ENCODE measurements at regions not wholly inside any gene's neighbourhood (a gene's known extent, or its start where the extent isn't known, plus 50 kb on each side); places are given as distances from the start of the nearest gene placed in this dataset.

GRCh38 chr2:96430394-96430988 lies 74.7 kb downstream of the NEURL3 start:
- Histone ChIP-seq H3K36me3 (no peaks in the 10 kb centered on the region), H3K4me1 (peaks cover 0 to 4% of the 10 kb centered on the region in 2 donors), H3K27me3 (no peaks in the 10 kb centered on the region), H3K9me3 (no peaks in the 10 kb centered on the region), H3K4me3 (replicated peaks in 1 of 3) (no peak overlapping the region), H3K27ac (no peak overlapping the region)
- WGBS, 2 donors = 94 to 95% methylated on average over 2 to 4 of the region's 4 CpGs
- intact Hi-C loops (cut with DNase I) = no loop called here
- no peak for DNase-seq
- TF ChIP-seq, protein P1, sequence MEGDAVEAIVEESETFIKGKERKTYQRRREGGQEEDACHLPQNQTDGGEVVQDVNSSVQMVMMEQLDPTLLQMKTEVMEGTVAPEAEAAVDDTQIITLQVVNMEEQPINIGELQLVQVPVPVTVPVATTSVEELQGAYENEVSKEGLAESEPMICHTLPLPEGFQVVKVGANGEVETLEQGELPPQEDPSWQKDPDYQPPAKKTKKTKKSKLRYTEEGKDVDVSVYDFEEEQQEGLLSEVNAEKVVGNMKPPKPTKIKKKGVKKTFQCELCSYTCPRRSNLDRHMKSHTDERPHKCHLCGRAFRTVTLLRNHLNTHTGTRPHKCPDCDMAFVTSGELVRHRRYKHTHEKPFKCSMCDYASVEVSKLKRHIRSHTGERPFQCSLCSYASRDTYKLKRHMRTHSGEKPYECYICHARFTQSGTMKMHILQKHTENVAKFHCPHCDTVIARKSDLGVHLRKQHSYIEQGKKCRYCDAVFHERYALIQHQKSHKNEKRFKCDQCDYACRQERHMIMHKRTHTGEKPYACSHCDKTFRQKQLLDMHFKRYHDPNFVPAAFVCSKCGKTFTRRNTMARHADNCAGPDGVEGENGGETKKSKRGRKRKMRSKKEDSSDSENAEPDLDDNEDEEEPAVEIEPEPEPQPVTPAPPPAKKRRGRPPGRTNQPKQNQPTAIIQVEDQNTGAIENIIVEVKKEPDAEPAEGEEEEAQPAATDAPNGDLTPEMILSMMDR (IDR thresholded peaks at IDR 0.05) = no peak
- TF ChIP-seq POLR2A (IDR thresholded peaks at IDR 0.05) = no peak

DNA sequence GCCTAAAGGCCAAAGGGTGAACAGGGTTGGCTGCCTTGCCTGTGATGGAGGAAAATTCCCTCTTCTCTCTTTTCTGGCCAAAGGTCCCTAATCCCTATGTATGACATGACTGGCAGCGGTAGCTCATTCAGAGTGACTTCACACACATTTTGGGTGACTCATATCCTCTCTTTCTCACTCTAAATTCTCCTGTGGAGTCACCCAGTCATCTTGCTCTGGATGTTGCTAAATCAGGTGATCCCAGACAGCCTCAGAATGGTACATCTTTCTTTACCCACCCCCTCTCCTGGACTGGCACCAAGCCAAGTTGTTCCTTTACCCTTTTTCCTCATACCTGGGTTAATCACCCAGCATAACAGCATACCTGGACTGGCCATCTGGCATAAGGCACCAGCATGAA lies 77.2 kb downstream of the NEURL3 start:
- TF ChIP-seq, protein P1 (IDR thresholded peaks at IDR 0.05) = no peak
- TF ChIP-seq POLR2A (IDR thresholded peaks at IDR 0.05) = no peak
- Histone ChIP-seq H3K4me1 (peaks cover 0 to 4% of the 10 kb centered on the region in 2 donors), H3K4me3 (replicated peaks in 1 of 3) (no peak overlapping the region), H3K9me3 (no peaks in the 10 kb centered on the region), H3K27me3 (no peaks in the 10 kb centered on the region), H3K36me3 (no peaks in the 10 kb centered on the region), H3K27ac (no peak overlapping the region)
- WGBS, 2 donors = 56 to 69% methylated on average over 1 of the region's 1 CpG
- intact Hi-C loops (cut with DNase I) = no loop called here
- DNase-seq = no peak

- 62 to 65% methylated on average over 4 of the region's 4 CpGs for WGBS, 2 donors
- Histone ChIP-seq H3K9me3 (no peaks in the 10 kb centered on the region), H3K4me3 (replicated peaks in 1 of 3) (no peak overlapping the region), H3K4me1 (peaks cover 0 to 4% of the 10 kb centered on the region in 2 donors), H3K36me3 (no peaks in the 10 kb centered on the region), H3K27me3 (no peaks in the 10 kb centered on the region), H3K27ac (no peak overlapping the region)
- peak in 1 of 2 donors; percentile 14 for DNase-seq
- TF ChIP-seq, protein P1 (IDR thresholded peaks at IDR 0.05) = no peak
- no peak for TF ChIP-seq POLR2A (IDR thresholded peaks at IDR 0.05)
- intact Hi-C loops (cut with DNase I) = no loop called here
These were observed 78.0 kb downstream of the NEURL3 start for GRCh38 chr2:96427169-96427568.

- intact Hi-C loops (cut with DNase I) = no loop called here
These were observed 81.3 kb downstream of the NEURL3 start for GRCh38 chr2:96423828-96424227.

More at GRCh38 chr2:96423828-96424227, 81.3 kb downstream of the NEURL3 start:
- H3K4me1 ChIP-seq = no peaks in the 10 kb centered on the region
- no peaks in the 10 kb centered on the region for H3K36me3 ChIP-seq
- H3K27ac ChIP-seq = no peak overlapping the region
- TF ChIP-seq POLR2A (IDR thresholded peaks at IDR 0.05) = no peak
- TF ChIP-seq, protein P1 (IDR thresholded peaks at IDR 0.05) = no peak
- H3K27me3 ChIP-seq = no peaks in the 10 kb centered on the region
- H3K4me3 ChIP-seq (replicated peaks in 1 of 3) = no peak overlapping the region
- DNase-seq = no peak
- no peaks in the 10 kb centered on the region for H3K9me3 ChIP-seq
- 69 to 77% methylated on average over 2 of the region's 2 CpGs for WGBS, 2 donors

Data from thyroid gland (tissue), 4 donors.